ENCODE measurements at regions not wholly inside any gene's neighbourhood (a gene's known extent, or its start where the extent isn't known, plus 50 kb on each side); places are given as distances from the start of the nearest gene placed in this dataset.

- no peak for DNase-seq
These were observed 105.1 kb downstream of the LRIG3 start for GRCh38 chr12:58815235-58815634.

GRCh38 chr12:58818546-58818945, 101.8 kb downstream of the LRIG3 start:
- DNase-seq = no peak

- no peak for DNase-seq
These were observed 101.0 kb downstream of the LRIG3 start for GRCh38 chr12:58819345-58819744.

GRCh38 chr12:58819985-58820384, 100.3 kb downstream of the LRIG3 start:
- no peak for DNase-seq
